Vagina (tissue), 2 donors: ENCODE measurements at regions not wholly inside any gene's neighbourhood (a gene's known extent, or its start where the extent isn't known, plus 50 kb on each side); places are given as distances from the start of the nearest gene placed in this dataset.

Experiments
- POLR2A ChIP-seq, 2 donors: fragments of 450-650 bp; IDR thresholded peaks; one replicate each; pipeline ENCODE4 v1.6.1; 2017; ENCODE audit warnings: antibody characterized with exemption in 2 of 2, mild to moderate bottlenecking in 2 of 2, moderate library complexity in 2 of 2
- POLR2AphosphoS5 ChIP-seq, 2 donors: sonication (generic); formaldehyde crosslinking; IDR thresholded peaks; one replicate each; pipeline ENCODE4 v1.9.0; 2017; ENCODE audit warnings: antibody characterized with exemption in 2 of 2, mild to moderate bottlenecking in 2 of 2, low read depth in 1 of 2; ENCODE audit not compliant: insufficient read depth in 1 of 2
- TF ChIP-seq, protein P1 (sequence below), 3 experiments: fragments of 450-650 bp in 2 of 3; fragments of 200-600 bp in 1 of 3; sonication (generic) in 1 of 3; IDR thresholded peaks; one replicate each; pipeline ENCODE4 v1.5.1; 2017 to 2019; ENCODE audit warnings: antibody characterized with exemption in 3 of 3, mild to moderate bottlenecking in 2 of 3, moderate library complexity in 2 of 3

DNA sequence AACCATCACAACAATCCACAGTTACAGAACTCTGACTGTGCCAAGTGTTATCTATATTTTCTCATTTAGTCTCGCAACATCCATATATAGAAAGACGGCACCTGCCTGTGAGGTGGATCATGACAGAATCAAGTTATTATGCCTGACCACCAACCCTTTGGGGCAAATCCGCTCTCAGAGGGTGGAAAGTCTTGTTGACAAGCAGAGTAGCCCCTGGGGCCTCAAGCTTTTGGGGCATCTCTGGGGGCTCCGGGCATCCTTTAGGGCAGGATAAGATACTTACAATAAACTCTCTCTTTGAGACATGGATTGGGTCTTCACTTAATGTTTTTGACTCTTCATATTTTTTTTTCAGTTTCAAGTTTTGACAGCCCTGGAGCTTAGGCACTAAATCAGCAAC is 150.5 kb upstream of the NAV2 start:
- TF ChIP-seq, protein P1, sequence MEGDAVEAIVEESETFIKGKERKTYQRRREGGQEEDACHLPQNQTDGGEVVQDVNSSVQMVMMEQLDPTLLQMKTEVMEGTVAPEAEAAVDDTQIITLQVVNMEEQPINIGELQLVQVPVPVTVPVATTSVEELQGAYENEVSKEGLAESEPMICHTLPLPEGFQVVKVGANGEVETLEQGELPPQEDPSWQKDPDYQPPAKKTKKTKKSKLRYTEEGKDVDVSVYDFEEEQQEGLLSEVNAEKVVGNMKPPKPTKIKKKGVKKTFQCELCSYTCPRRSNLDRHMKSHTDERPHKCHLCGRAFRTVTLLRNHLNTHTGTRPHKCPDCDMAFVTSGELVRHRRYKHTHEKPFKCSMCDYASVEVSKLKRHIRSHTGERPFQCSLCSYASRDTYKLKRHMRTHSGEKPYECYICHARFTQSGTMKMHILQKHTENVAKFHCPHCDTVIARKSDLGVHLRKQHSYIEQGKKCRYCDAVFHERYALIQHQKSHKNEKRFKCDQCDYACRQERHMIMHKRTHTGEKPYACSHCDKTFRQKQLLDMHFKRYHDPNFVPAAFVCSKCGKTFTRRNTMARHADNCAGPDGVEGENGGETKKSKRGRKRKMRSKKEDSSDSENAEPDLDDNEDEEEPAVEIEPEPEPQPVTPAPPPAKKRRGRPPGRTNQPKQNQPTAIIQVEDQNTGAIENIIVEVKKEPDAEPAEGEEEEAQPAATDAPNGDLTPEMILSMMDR (IDR thresholded peaks at IDR 0.05): no peak
- TF ChIP-seq POLR2AphosphoS5 (IDR thresholded peaks at IDR 0.05; ENCODE audit: insufficient read depth in 1 of 2, low read depth in 1 of 2) (no peak), POLR2A (IDR thresholded peaks at IDR 0.05) (no peak)
